ENCODE measurements at regions not wholly inside any gene's neighbourhood (a gene's known extent, or its start where the extent isn't known, plus 50 kb on each side); places are given as distances from the start of the nearest gene placed in this dataset.
A peak's percentile ranks its signal among the peaks of the same experiment; 100 is the strongest.

GRCh38 chr2:19029655-19030054, 328.8 kb downstream of the OSR1 start:
- DNase-seq, result no peak

GRCh38 chr2:19028587-19029375, 329.6 kb downstream of the OSR1 start:
- DNase-seq, result peak; percentile 59

- no peak for DNase-seq
Measured at GRCh38 chr2:19027626-19028025, 330.8 kb downstream of the OSR1 start.

- no peak for DNase-seq
Measured at GRCh38 chr2:19026261-19026660, 332.2 kb downstream of the OSR1 start.

- no peak for DNase-seq
Measured at GRCh38 chr2:19022334-19022733, 336.1 kb downstream of the OSR1 start.

GRCh38 chr2:19021721-19022120, 336.7 kb downstream of the OSR1 start:
- DNase-seq, result no peak

- no peak for DNase-seq
Measured at GRCh38 chr2:19021100-19021476, 337.3 kb downstream of the OSR1 start.

GRCh38 chr2:19020144-19021099, 338.0 kb downstream of the OSR1 start:
- DNase-seq, result no peak

- DNase-seq, result no peak
Measured at GRCh38 chr2:19009510-19009909, 348.9 kb downstream of the OSR1 start.

GRCh38 chr2:19003554-19003953, 354.9 kb downstream of the OSR1 start:
- no peak for DNase-seq

- DNase-seq, result peak; percentile 30
Measured at GRCh38 chr2:19000776-19001175, 357.6 kb downstream of the OSR1 start.

GRCh38 chr2:18999198-18999597, 359.2 kb downstream of the OSR1 start:
- DNase-seq, result no peak

GRCh38 chr2:18998491-18998890, 359.9 kb downstream of the OSR1 start:
- no peak for DNase-seq

GRCh38 chr2:18993756-18994338, 364.6 kb downstream of the OSR1 start:
- DNase-seq, result no peak

GRCh38 chr2:18991177-18992168, 366.9 kb downstream of the OSR1 start:
- peak; percentile 58 for DNase-seq

- no peak for DNase-seq
Measured at GRCh38 chr2:18988631-18989232, 369.7 kb downstream of the OSR1 start.

GRCh38 chr2:18987592-18988073, 370.8 kb downstream of the OSR1 start:
- DNase-seq, result peak; percentile 82

- DNase-seq, result no peak
Measured at GRCh38 chr2:18987016-18987415, 371.4 kb downstream of the OSR1 start.

- no peak for DNase-seq
Measured at GRCh38 chr2:18986046-18986445, 372.4 kb downstream of the OSR1 start.

- no peak for DNase-seq
Measured at GRCh38 chr2:18980786-18981430, 377.5 kb downstream of the OSR1 start.
